Activated CD8-positive, alpha-beta memory T cell treated with anti-CD3 and anti-CD28 coated beads, Interleukin-2, amount 10 ng/mL, durations not matched to agents 7 days and 5 days (primary cell): ENCODE measurements at regions not wholly inside any gene's neighbourhood (a gene's known extent, or its start where the extent isn't known, plus 50 kb on each side); places are given as distances from the start of the nearest gene placed in this dataset.

Experiments used
- ATAC-seq: fragments of 150-1000 bp; cut with Tn5 transposase; one replicate; pipeline ENCODE4 v1.10.0; 2021; ENCODE audit warnings: moderate library complexity
- CTCF ChIA-PET: fragments of 350-600 bp; sonication (Branson Sonifier 250); formaldehyde crosslinking; loops from one replicate; lab custom pipeline; 2021; ENCODE audit warnings: antibody characterized with exemption; lab: Charles Lee
- DNase-seq: peaks from one replicate; pipeline ENCODE4 v3.0.0-alpha.2; 2020
- H3K27ac Mint-ChIP-seq: one replicate; pipeline ENCODE4 v1.8.0; 2021; ENCODE audit warnings: mild to moderate bottlenecking, mixed read lengths
- H3K27me3 Mint-ChIP-seq: one replicate; pipeline ENCODE4 v1.8.0; 2021; ENCODE audit warnings: mixed read lengths
- H3K36me3 Mint-ChIP-seq: one replicate; pipeline ENCODE4 v1.8.0; 2021; ENCODE audit warnings: mild to moderate bottlenecking, mixed read lengths
- H3K4me1 Mint-ChIP-seq: one replicate; pipeline ENCODE4 v1.8.0; 2021; ENCODE audit warnings: mixed read lengths
- H3K4me3 Mint-ChIP-seq: one replicate; pipeline ENCODE4 v1.8.0; 2021; ENCODE audit warnings: mild to moderate bottlenecking, moderate library complexity, mixed read lengths
- H3K9me3 Mint-ChIP-seq: one replicate; pipeline ENCODE4 v1.8.0; 2022; ENCODE audit warnings: low read depth, mixed read lengths

- no peak overlapping the region for H3K27ac Mint-ChIP-seq
- H3K27me3 Mint-ChIP-seq, result no peaks in the 10 kb centered on the region
- DNase-seq (no peak), ATAC-seq (no peak)
- H3K9me3 Mint-ChIP-seq, result no peaks in the 10 kb centered on the region
- CTCF ChIA-PET, result no interaction called here
- H3K4me3 Mint-ChIP-seq, result no peak overlapping the region
- no peaks in the 10 kb centered on the region for H3K36me3 Mint-ChIP-seq
- H3K4me1 Mint-ChIP-seq, result no peaks in the 10 kb centered on the region
Observed at GRCh38 chr5:6145616-6146237, 232.6 kb downstream of the MED10 start.

GRCh38 chr5:6143523-6143922 lies 234.8 kb downstream of the MED10 start:
- Mint-ChIP-seq H3K4me3 (no peak overlapping the region), H3K27ac (no peak overlapping the region), H3K9me3 (no peaks in the 10 kb centered on the region), H3K4me1 (no peaks in the 10 kb centered on the region), H3K27me3 (no peaks in the 10 kb centered on the region), H3K36me3 (no peaks in the 10 kb centered on the region)
- CTCF ChIA-PET, result no interaction called here
- ATAC-seq, result no peak
- DNase-seq, result no peak

- Mint-ChIP-seq H3K9me3 (no peaks in the 10 kb centered on the region), H3K27me3 (no peaks in the 10 kb centered on the region), H3K36me3 (no peaks in the 10 kb centered on the region), H3K4me3 (no peak overlapping the region), H3K4me1 (no peaks in the 10 kb centered on the region), H3K27ac (no peak overlapping the region)
- CTCF ChIA-PET, result no interaction called here
- DNase-seq (no peak), ATAC-seq (no peak)
Observed at GRCh38 chr5:6142353-6142752, 236.0 kb downstream of the MED10 start.

- Mint-ChIP-seq H3K36me3 (no peaks in the 10 kb centered on the region), H3K27ac (no peak overlapping the region)
Observed at GRCh38 chr5:6140219-6140618, 238.1 kb downstream of the MED10 start.

GRCh38 chr5:6135977-6136376 lies 242.4 kb downstream of the MED10 start:
- Mint-ChIP-seq H3K9me3 (no peaks in the 10 kb centered on the region), H3K27me3 (no peaks in the 10 kb centered on the region), H3K4me3 (no peak overlapping the region), H3K4me1 (no peaks in the 10 kb centered on the region), H3K36me3 (no peaks in the 10 kb centered on the region), H3K27ac (no peak overlapping the region)
- ATAC-seq (no peak), DNase-seq (no peak)
- CTCF ChIA-PET, result no interaction called here

More at GRCh38 chr5:6140219-6140618, 238.1 kb downstream of the MED10 start:
- Mint-ChIP-seq H3K9me3 (no peaks in the 10 kb centered on the region), H3K27me3 (no peaks in the 10 kb centered on the region), H3K4me1 (no peaks in the 10 kb centered on the region), H3K4me3 (no peak overlapping the region)
- no peak for ATAC-seq
- CTCF ChIA-PET, result no interaction called here
- no peak for DNase-seq

GRCh38 chr5:6134281-6134680 lies 244.1 kb downstream of the MED10 start:
- CTCF ChIA-PET, result no interaction called here
- H3K4me1 Mint-ChIP-seq, result no peaks in the 10 kb centered on the region
- DNase-seq (no peak), ATAC-seq (no peak)
- H3K9me3 Mint-ChIP-seq, result no peaks in the 10 kb centered on the region
- H3K36me3 Mint-ChIP-seq, result no peaks in the 10 kb centered on the region
- no peak overlapping the region for H3K27ac Mint-ChIP-seq
- H3K27me3 Mint-ChIP-seq, result no peaks in the 10 kb centered on the region
- H3K4me3 Mint-ChIP-seq, result no peak overlapping the region

GRCh38 chr5:6125781-6126180 lies 252.6 kb downstream of the MED10 start:
- no peaks in the 10 kb centered on the region for H3K36me3 Mint-ChIP-seq
- no peak overlapping the region for H3K27ac Mint-ChIP-seq
- no peak for DNase-seq
- H3K27me3 Mint-ChIP-seq, result no peaks in the 10 kb centered on the region
- peaks cover 3% of the 10 kb centered on the region for H3K9me3 Mint-ChIP-seq
- CTCF ChIA-PET, result no interaction called here
- no peak overlapping the region for H3K4me3 Mint-ChIP-seq
- ATAC-seq, result no peak
- H3K4me1 Mint-ChIP-seq, result no peaks in the 10 kb centered on the region

GRCh38 chr5:6118691-6119090 lies 259.7 kb downstream of the MED10 start:
- ATAC-seq (no peak), DNase-seq (no peak)
- CTCF ChIA-PET, result no interaction called here
- H3K27ac Mint-ChIP-seq, result no peak overlapping the region
- H3K4me3 Mint-ChIP-seq, result no peak overlapping the region
- no peaks in the 10 kb centered on the region for H3K27me3 Mint-ChIP-seq
- H3K36me3 Mint-ChIP-seq, result no peaks in the 10 kb centered on the region
- H3K9me3 Mint-ChIP-seq, result no peaks in the 10 kb centered on the region
- no peaks in the 10 kb centered on the region for H3K4me1 Mint-ChIP-seq

- H3K9me3 Mint-ChIP-seq, result no peaks in the 10 kb centered on the region
- H3K36me3 Mint-ChIP-seq, result no peaks in the 10 kb centered on the region
- ATAC-seq, result no peak
- H3K4me3 Mint-ChIP-seq, result no peak overlapping the region
- H3K27me3 Mint-ChIP-seq, result no peaks in the 10 kb centered on the region
- no peaks in the 10 kb centered on the region for H3K4me1 Mint-ChIP-seq
- CTCF ChIA-PET, result no interaction called here
- H3K27ac Mint-ChIP-seq, result no peak overlapping the region
- no peak for DNase-seq
Observed at GRCh38 chr5:6117212-6117611, 261.1 kb downstream of the MED10 start.

- Mint-ChIP-seq H3K4me3 (no peak overlapping the region), H3K36me3 (no peaks in the 10 kb centered on the region), H3K27me3 (no peaks in the 10 kb centered on the region), H3K27ac (no peak overlapping the region), H3K9me3 (no peaks in the 10 kb centered on the region), H3K4me1 (no peaks in the 10 kb centered on the region)
- CTCF ChIA-PET, result no interaction called here
- ATAC-seq (no peak), DNase-seq (no peak)
Observed at GRCh38 chr5:6115852-6116251, 262.5 kb downstream of the MED10 start.

GRCh38 chr5:6112538-6112937 lies 265.8 kb downstream of the MED10 start:
- Mint-ChIP-seq H3K36me3 (no peaks in the 10 kb centered on the region), H3K27ac (no peak overlapping the region), H3K9me3 (no peaks in the 10 kb centered on the region), H3K27me3 (no peaks in the 10 kb centered on the region), H3K4me3 (no peak overlapping the region), H3K4me1 (no peaks in the 10 kb centered on the region)
- DNase-seq (no peak), ATAC-seq (no peak)
- CTCF ChIA-PET, result no interaction called here

- Mint-ChIP-seq H3K4me1 (no peaks in the 10 kb centered on the region), H3K4me3 (no peak overlapping the region), H3K27ac (no peak overlapping the region), H3K9me3 (no peaks in the 10 kb centered on the region), H3K27me3 (no peaks in the 10 kb centered on the region), H3K36me3 (no peaks in the 10 kb centered on the region)
- DNase-seq (no peak), ATAC-seq (no peak)
- CTCF ChIA-PET, result no interaction called here
Observed at GRCh38 chr5:6112125-6112524, 266.2 kb downstream of the MED10 start.

- no peaks in the 10 kb centered on the region for H3K4me1 Mint-ChIP-seq
- CTCF ChIA-PET, result no interaction called here
Observed at GRCh38 chr5:6111131-6111530, 267.2 kb downstream of the MED10 start.

GRCh38 chr5:6110441-6111005 lies 267.8 kb downstream of the MED10 start:
- CTCF ChIA-PET, result no interaction called here
- H3K4me1 Mint-ChIP-seq, result no peaks in the 10 kb centered on the region
- H3K4me3 Mint-ChIP-seq, result no peak overlapping the region
- DNase-seq (no peak), ATAC-seq (no peak)
- no peak overlapping the region for H3K27ac Mint-ChIP-seq
- H3K36me3 Mint-ChIP-seq, result no peaks in the 10 kb centered on the region
- no peaks in the 10 kb centered on the region for H3K27me3 Mint-ChIP-seq
- H3K9me3 Mint-ChIP-seq, result no peaks in the 10 kb centered on the region

More at GRCh38 chr5:6111131-6111530, 267.2 kb downstream of the MED10 start:
- no peaks in the 10 kb centered on the region for H3K9me3 Mint-ChIP-seq
- no peaks in the 10 kb centered on the region for H3K36me3 Mint-ChIP-seq
- ATAC-seq (no peak), DNase-seq (no peak)
- no peak overlapping the region for H3K4me3 Mint-ChIP-seq
- no peaks in the 10 kb centered on the region for H3K27me3 Mint-ChIP-seq
- H3K27ac Mint-ChIP-seq, result no peak overlapping the region
